CD14-positive monocyte (primary cell): ENCODE measurements at regions not wholly inside any gene's neighbourhood (a gene's known extent, or its start where the extent isn't known, plus 50 kb on each side); places are given as distances from the start of the nearest gene placed in this dataset.

Experiments
- DNase-seq, 3 donors: peaks; one replicate each; pipeline ENCODE4 v3.0.0-alpha.2; 2011 to 2022
- H2AFZ ChIP-seq: 2 replicates; pipeline ENCODE4 v1.6.0; 2012; ENCODE audit warnings: mild to moderate bottlenecking, low read depth, low read length, inconsistent platforms; ENCODE audit not compliant: insufficient read depth, poor library complexity, severe bottlenecking
- H3K27ac ChIP-seq, 2 donors: 1 replicate in 1 of 2; 2 replicates in 1 of 2; pipeline ENCODE4 v1.5.1; 2012 to 2013; ENCODE audit warnings: low read length in 2 of 2, control low read depth in 1 of 2, inconsistent platforms in 1 of 2, low read depth in 1 of 2, mild to moderate bottlenecking in 1 of 2
- H3K27me3 ChIP-seq, 2 donors: one replicate each; pipeline versions ENCODE4 v1.6.0 to v1.6.1; 2011 to 2013; ENCODE audit warnings: low read length in 2 of 2; ENCODE audit not compliant: control insufficient read depth in 2 of 2, insufficient read depth in 2 of 2
- H3K36me3 ChIP-seq, 2 donors: replicated peaks in 1 of 2; 1 replicate in 1 of 2; 2 replicates in 1 of 2; pipeline versions ENCODE4 v1.5.1 to v1.6.1; 2012 to 2013; ENCODE audit warnings: low read length in 2 of 2, control low read depth in 1 of 2, inconsistent platforms in 1 of 2, mild to moderate bottlenecking in 1 of 2; ENCODE audit not compliant: insufficient read depth in 2 of 2, control insufficient read depth in 1 of 2
- H3K4me1 ChIP-seq, 2 donors: 1 replicate in 1 of 2; 2 replicates in 1 of 2; pipeline versions ENCODE4 v1.5.1 to v1.6.1; 2012 to 2013; ENCODE audit warnings: low read length in 2 of 2, control low read depth in 1 of 2, inconsistent platforms in 1 of 2, mild to moderate bottlenecking in 1 of 2, moderate library complexity in 1 of 2; ENCODE audit not compliant: insufficient read depth in 2 of 2, control insufficient read depth in 1 of 2
- H3K4me2 ChIP-seq: replicated peaks from 2 replicates; pipeline ENCODE3; 2012; ENCODE audit warnings: low read length, moderate library complexity, mild to moderate bottlenecking; ENCODE audit not compliant: poor library complexity, severe bottlenecking; ENCODE audit errors: extremely low read depth
- H3K4me3 ChIP-seq, 3 experiments: fragments of 200-600 bp in 1 of 3; sonication (generic) in 1 of 3; replicated peaks in 1 of 3; 1 replicate in 2 of 3; 2 replicates in 1 of 3; pipeline ENCODE4 v1.5.1; 2011 to 2013; ENCODE audit warnings: low read length in 3 of 3, mild to moderate bottlenecking in 3 of 3, control low read depth in 2 of 3, low read depth in 2 of 3, inconsistent platforms in 1 of 3, moderate library complexity in 1 of 3
- H3K79me2 ChIP-seq: 2 replicates; pipeline ENCODE4 v1.6.0; 2012; ENCODE audit warnings: mild to moderate bottlenecking, control low read depth, inconsistent platforms, low read length, moderate library complexity; ENCODE audit not compliant: insufficient read depth
- H3K9ac ChIP-seq: 2 replicates; pipeline ENCODE4 v1.6.0; 2017; ENCODE audit warnings: low read length, mild to moderate bottlenecking; ENCODE audit not compliant: insufficient read depth, poor library complexity, severe bottlenecking
- H3K9me3 ChIP-seq, 2 donors: replicated peaks in 1 of 2; 1 replicate in 1 of 2; 2 replicates in 1 of 2; pipeline versions ENCODE4 v1.5.1 to v1.6.1; 2012 to 2013; ENCODE audit warnings: low read length in 2 of 2, control low read depth in 1 of 2; ENCODE audit not compliant: control insufficient read depth in 1 of 2, insufficient read depth in 1 of 2
- H4K20me1 ChIP-seq: 2 replicates; pipeline ENCODE4 v1.6.0; 2012; ENCODE audit warnings: mild to moderate bottlenecking, low read length, control low read depth, moderate library complexity; ENCODE audit not compliant: insufficient read depth
- H3K27ac Mint-ChIP-seq, 7 donors: one replicate each; pipeline ENCODE4 v1.8.0; 2020; ENCODE audit warnings: mild to moderate bottlenecking in 7 of 7, mixed read lengths in 7 of 7, moderate library complexity in 6 of 7, inconsistent platforms in 2 of 7
- H3K27me3 Mint-ChIP-seq, 3 donors: one replicate each; pipeline ENCODE4 v1.8.0; 2021 to 2022; ENCODE audit warnings: low read depth in 3 of 3, mild to moderate bottlenecking in 3 of 3, mixed read lengths in 3 of 3, moderate library complexity in 3 of 3, inconsistent platforms in 1 of 3
- H3K36me3 Mint-ChIP-seq, 2 donors: one replicate each; pipeline ENCODE4 v1.8.0; 2020; ENCODE audit warnings: mixed read lengths in 2 of 2, inconsistent platforms in 1 of 2, mild to moderate bottlenecking in 1 of 2
- H3K4me1 Mint-ChIP-seq: one replicate; pipeline ENCODE4 v1.8.0; 2020; ENCODE audit warnings: mild to moderate bottlenecking, mixed read lengths
- H3K4me3 Mint-ChIP-seq, 2 donors: one replicate each; pipeline ENCODE4 v1.8.0; 2020; ENCODE audit warnings: mild to moderate bottlenecking in 2 of 2, mixed read lengths in 2 of 2, moderate library complexity in 1 of 2
- H3K9me3 Mint-ChIP-seq, 7 donors: one replicate each; pipeline ENCODE4 v1.8.0; 2020 to 2022; ENCODE audit warnings: mixed read lengths in 7 of 7, mild to moderate bottlenecking in 6 of 7, moderate library complexity in 6 of 7, inconsistent platforms in 2 of 7
- CTCF ChIP-seq: fragments of 200-600 bp; IDR thresholded peaks from one replicate; pipeline ENCODE4 v1.8.0; 2022; ENCODE audit warnings: antibody characterized with exemption, mild to moderate bottlenecking
- WGBS: methylation state at CpG from one replicate; pipeline ENCODE4 v1.1.5; 2013; ENCODE audit warnings: missing lambda C conversion rate; ENCODE audit not compliant: insufficient coverage; 5-methylcytosine and 5-hydroxymethylcytosine counted together
- intact Hi-C, 2 donors: fragments of 100-400 bp; cut with micrococcal nuclease; formaldehyde crosslinking; loops; one replicate each; pipeline versions ENCODE4 v1.15.0 to v1.15.1; 2023

GRCh38 chr10:90308223-90308622 lies 549.6 kb downstream of the HTR7 start:
- no CpG with 5 or more reads among the region's 7 CpGs for WGBS

GRCh38 chr10:90313576-90314325 lies 544.1 kb downstream of the HTR7 start:
- no peaks in the 10 kb centered on the region for H4K20me1 ChIP-seq
- no peaks in the 10 kb centered on the region for H3K36me3 ChIP-seq
- intact Hi-C loops: no loop called here
- H3K4me1 Mint-ChIP-seq: no peaks in the 10 kb centered on the region
- TF ChIP-seq CTCF: no peak
- H3K9me3 ChIP-seq: no peaks in the 10 kb centered on the region
- peaks cover 0 to 5% (median 1%) of the 10 kb centered on the region in 7 donors for H3K9me3 Mint-ChIP-seq
- WGBS: no CpG with 5 or more reads among the region's 3 CpGs
- no peak overlapping the region for H3K4me2 ChIP-seq
- no peak for DNase-seq
- H3K27me3 Mint-ChIP-seq: no peaks in the 10 kb centered on the region
- H3K36me3 Mint-ChIP-seq: no peaks in the 10 kb centered on the region
- H3K4me3 ChIP-seq: no peak overlapping the region
- H3K79me2 ChIP-seq: no peaks in the 10 kb centered on the region
- H3K4me1 ChIP-seq: no peaks in the 10 kb centered on the region
- no peak overlapping the region for H3K4me3 Mint-ChIP-seq
- no peak overlapping the region for H3K27ac ChIP-seq
- no peak overlapping the region for H2AFZ ChIP-seq
- no peaks in the 10 kb centered on the region for H3K27me3 ChIP-seq
- H3K9ac ChIP-seq: no peak overlapping the region
- no peak overlapping the region for H3K27ac Mint-ChIP-seq

More at GRCh38 chr10:90308223-90308622, 549.6 kb downstream of the HTR7 start:
- H3K36me3 ChIP-seq: no peaks in the 10 kb centered on the region
- H3K4me1 Mint-ChIP-seq: no peaks in the 10 kb centered on the region
- H3K9me3 Mint-ChIP-seq: peaks cover 0 to 6% (median 0%) of the 10 kb centered on the region in 7 donors
- H3K4me2 ChIP-seq: no peak overlapping the region
- H3K4me3 Mint-ChIP-seq: no peak overlapping the region
- H3K4me3 ChIP-seq: no peak overlapping the region
- H3K27ac ChIP-seq: no peak overlapping the region
- H3K79me2 ChIP-seq: no peaks in the 10 kb centered on the region
- no peaks in the 10 kb centered on the region for H3K4me1 ChIP-seq
- no peaks in the 10 kb centered on the region for H3K27me3 ChIP-seq
- H3K9ac ChIP-seq: no peak overlapping the region
- TF ChIP-seq CTCF: no peak
- no peaks in the 10 kb centered on the region for H3K36me3 Mint-ChIP-seq
- H4K20me1 ChIP-seq: no peaks in the 10 kb centered on the region
- intact Hi-C loops: no loop called here
- H3K27me3 Mint-ChIP-seq: peaks cover 0 to 1% (median 0%) of the 10 kb centered on the region in 3 donors
- no peaks in the 10 kb centered on the region for H3K9me3 ChIP-seq
- no peak overlapping the region for H2AFZ ChIP-seq
- H3K27ac Mint-ChIP-seq: no peak overlapping the region
- no peak for DNase-seq
